ENCODE measurements at regions not wholly inside any gene's neighbourhood (a gene's known extent, or its start where the extent isn't known, plus 50 kb on each side); places are given as distances from the start of the nearest gene placed in this dataset.

- DNase-seq (ENCODE audit: low read depth in 2 of 2): no peak
These were observed 361.0 kb downstream of the SLCO4C1 start for GRCh38 chr5:101935086-101935485.

- no peak for DNase-seq (ENCODE audit: low read depth in 2 of 2)
These were observed 363.5 kb downstream of the SLCO4C1 start for GRCh38 chr5:101932599-101932998.

DNA sequence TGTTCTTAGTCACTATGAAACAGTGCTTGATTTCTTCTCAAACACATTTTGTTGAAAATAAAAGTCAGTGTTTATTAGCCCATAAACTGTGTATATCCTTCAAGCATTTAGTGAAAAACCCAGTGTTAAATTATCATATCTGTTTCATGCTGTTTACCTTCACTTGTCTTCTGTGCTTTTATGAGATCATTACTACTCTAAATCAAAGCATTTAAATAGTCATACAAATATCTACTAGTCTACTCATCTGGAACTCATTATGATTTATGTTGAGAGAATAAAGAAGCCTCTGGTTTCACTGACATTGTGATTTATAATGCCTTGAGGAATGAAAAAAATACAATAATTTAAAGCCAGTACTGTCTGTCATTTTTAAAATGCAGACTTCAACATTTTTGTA, 366.5 kb downstream of the SLCO4C1 start:
- DNase-seq (ENCODE audit: low read depth in 2 of 2): no peak

DNA sequence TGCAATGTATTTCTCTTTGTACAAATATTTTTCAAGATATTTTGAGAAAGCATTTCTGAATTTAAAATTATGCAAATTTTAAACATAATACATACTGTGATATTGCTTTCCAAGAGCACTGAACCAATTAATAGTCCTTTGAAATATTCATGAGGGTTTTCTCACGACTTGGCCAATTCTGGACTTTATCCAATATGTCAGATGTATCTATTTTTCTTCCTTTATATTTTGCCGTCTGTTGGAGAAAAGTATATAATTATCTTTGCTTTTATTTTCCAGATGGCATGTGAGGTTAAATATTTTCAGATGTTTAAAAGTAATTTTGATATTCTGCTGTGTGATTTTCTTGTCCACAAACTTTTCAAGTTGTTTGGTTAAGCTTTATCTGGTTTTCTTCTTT, 378.9 kb downstream of the SLCO4C1 start:
- DNase-seq (ENCODE audit: low read depth in 2 of 2): no peak

- DNase-seq (ENCODE audit: low read depth in 2 of 2): no peak
These were observed 380.5 kb downstream of the SLCO4C1 start for GRCh38 chr5:101915554-101915953.

DNA sequence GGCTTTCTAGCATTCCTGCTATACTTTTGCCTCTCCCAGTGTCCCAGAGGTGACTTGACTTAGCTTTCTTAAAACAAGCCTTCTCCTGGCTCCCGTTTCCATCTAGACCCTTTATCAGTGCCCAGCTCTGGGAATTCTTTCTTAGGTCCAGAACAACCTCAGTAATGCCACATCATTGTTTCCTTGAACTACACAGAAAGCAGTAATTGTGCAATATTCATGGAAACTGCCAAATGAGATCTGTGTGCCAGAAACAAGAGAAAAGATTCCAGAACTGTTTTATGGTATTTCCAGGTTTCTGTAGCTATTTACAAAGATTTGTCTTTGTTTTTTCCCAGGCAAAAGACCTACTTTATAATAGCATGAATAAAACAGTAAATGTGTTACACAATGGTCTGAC, 391.3 kb downstream of the SLCO4C1 start:
- no peak for DNase-seq (ENCODE audit: low read depth in 2 of 2)

DNA sequence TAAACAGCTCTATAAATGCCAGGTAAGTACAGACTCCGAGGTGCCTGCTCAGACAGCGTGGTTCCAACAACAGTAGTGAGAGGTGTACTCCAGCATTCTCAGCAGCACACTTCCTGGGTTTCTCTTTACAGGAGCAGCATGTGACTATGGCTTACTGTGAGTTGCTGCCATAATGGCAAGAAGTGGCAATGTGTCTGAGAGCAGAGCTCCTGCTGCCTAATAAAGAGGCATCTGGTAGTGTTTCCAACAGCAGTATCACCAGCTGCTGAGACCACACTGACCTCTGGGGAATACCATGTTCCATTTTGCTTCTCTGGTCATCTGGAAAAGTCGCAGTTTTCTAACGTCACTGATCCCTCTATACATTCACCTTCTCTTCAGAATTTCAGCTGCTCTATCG, 398.2 kb downstream of the SLCO4C1 start:
- no peak for DNase-seq (ENCODE audit: low read depth in 2 of 2)

GRCh38 chr5:101894985-101895384, 401.1 kb downstream of the SLCO4C1 start:
- no peak for DNase-seq (ENCODE audit: low read depth in 2 of 2)

- no peak for DNase-seq (ENCODE audit: low read depth in 2 of 2)
These were observed 417.9 kb downstream of the SLCO4C1 start for GRCh38 chr5:101878190-101878589.

DNA sequence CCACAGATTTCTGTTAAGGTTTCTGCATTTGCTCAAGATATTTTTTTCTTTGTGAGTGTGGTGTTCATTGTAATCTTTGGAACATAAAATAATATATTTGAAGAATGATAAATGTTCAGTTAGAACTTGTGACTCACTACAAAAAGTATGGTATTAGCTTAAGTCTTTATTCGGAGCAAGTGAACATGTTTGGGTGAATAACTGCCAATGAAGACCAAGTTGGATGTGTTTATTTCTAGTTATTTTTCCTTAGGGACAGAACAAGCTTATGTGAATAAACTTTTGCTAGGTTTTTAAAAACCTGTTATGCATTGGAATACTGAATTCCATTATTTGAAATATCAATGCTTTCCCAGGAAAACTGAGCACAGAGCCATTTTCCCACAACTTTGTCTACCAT, 418.6 kb downstream of the SLCO4C1 start:
- no peak for DNase-seq (ENCODE audit: low read depth in 2 of 2)

DNA sequence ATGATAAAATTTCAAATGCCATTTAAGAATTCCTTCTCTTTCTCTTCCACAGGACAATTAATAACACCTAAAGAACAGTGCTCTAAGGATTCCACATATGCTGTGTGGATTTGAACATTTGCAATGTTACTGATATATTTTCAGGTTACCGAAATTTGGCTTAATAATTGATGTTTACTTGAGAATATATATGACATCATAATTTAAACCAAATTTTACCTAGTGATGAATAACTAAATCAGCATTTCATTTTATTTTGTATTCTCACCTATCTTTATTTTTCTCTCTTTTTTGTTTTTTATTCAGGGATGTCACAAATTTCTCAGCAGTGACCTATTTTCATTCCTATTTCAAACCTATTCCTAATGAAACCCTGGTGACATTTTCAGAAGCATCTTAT, 429.6 kb downstream of the SLCO4C1 start:
- DNase-seq (ENCODE audit: low read depth in 2 of 2): no peak

GRCh38 chr5:101860563-101860962, 435.5 kb downstream of the SLCO4C1 start:
- no peak for DNase-seq (ENCODE audit: low read depth in 2 of 2)

GRCh38 chr5:101860145-101860544, 435.9 kb downstream of the SLCO4C1 start:
- no peak for DNase-seq (ENCODE audit: low read depth in 2 of 2)

DNA sequence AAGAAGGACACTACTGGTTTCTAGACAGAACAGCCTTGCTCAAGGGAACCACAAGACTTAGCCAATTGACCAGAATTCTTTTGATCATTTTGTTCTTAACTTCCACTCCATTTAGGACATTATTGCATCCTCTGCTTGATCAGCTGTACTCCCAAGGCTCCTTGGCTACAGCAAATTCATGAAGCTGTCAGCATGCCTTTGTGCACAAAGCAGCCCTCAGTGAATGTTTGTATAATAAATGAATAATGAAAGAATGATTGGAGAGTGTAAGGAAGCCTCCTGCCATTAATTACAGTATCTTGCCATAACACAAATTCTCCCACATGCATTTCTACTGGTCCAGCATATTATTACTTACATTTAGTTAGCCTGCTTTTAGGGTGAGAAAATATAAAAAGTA, 449.6 kb downstream of the SLCO4C1 start:
- no peak for DNase-seq (ENCODE audit: low read depth in 2 of 2)

- no peak for DNase-seq (ENCODE audit: low read depth in 2 of 2)
These were observed 453.0 kb downstream of the SLCO4C1 start for GRCh38 chr5:101843055-101843454.

DNA sequence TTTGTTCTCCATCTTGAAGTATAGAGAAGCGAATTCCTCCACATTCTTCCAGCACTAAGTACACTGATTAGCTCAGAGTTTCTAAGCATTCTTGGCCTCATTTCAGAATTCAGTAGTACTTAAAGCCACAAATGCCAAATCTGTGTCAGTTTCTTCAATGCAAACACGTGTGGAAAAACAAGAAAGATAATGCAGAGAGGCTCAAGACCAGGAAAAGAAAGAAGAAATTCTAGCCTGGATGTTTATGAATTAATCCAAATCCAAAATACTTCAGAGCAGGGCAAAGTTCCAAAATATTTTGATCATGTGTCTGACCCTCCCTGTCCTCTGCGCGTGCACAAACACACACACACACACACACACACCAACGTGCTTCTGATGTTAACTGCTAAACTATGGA, 457.6 kb downstream of the SLCO4C1 start:
- no peak for DNase-seq (ENCODE audit: low read depth in 2 of 2)

DNA sequence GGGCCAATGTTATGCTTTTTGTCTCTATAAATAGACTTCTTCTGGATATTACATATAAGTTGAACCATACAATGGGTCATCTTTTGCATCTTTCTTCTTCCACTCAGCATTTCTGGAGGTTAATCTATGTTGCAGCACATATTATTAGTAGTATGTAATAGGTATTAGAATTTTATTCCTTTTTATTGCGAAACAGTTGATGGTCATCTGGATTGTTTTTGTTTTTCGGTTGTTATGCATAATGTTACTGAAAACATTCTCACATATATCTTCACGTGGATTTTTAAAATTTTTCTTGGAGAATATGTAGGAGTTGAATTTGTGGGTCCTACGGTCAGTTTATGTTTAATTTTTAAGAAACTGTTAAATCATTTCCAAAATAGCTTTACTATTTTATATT, 466.8 kb downstream of the SLCO4C1 start:
- DNase-seq (ENCODE audit: low read depth in 2 of 2): no peak

DNA sequence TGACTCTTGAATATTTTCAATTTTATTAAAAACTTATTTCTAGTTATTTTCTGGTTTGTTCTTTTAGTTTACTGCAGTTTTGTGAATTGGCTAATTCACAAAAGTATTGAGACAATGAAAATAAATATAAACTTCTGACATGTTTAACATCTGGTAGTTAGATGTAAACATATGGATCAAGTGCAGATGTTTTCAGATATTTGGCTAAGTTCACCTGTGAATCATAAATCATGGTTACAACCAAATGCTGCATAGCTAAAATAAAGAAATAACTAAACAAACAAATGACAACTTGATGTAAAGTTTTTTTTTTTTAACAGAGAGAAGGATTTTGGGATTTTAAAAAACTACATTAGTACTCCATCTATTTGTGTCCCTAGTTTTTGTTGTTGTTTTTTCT, 484.6 kb downstream of the SLCO4C1 start:
- no peak for DNase-seq (ENCODE audit: low read depth in 2 of 2)

GRCh38 chr5:101806410-101806809, 489.7 kb downstream of the SLCO4C1 start:
- DNase-seq (ENCODE audit: low read depth in 2 of 2): no peak

DNA sequence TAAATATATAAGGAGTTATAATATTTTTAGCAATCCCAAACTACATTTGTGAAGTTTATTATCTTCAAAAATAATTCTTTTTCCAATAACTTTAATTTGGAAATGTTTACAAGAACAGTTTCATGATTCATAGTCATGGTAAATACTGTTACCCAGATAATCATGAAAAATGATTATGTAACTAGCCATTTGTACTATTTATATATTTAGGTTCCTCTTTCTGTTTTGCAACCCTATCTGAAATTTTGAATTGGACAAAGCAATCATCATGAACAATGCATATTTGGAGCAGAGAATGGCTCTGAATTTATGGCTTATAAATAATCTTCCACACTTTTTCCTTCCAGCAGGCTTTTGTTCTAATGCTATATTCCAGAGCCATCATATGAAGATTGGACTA, 499.7 kb downstream of the SLCO4C1 start:
- DNase-seq (ENCODE audit: low read depth in 2 of 2): no peak

DNA sequence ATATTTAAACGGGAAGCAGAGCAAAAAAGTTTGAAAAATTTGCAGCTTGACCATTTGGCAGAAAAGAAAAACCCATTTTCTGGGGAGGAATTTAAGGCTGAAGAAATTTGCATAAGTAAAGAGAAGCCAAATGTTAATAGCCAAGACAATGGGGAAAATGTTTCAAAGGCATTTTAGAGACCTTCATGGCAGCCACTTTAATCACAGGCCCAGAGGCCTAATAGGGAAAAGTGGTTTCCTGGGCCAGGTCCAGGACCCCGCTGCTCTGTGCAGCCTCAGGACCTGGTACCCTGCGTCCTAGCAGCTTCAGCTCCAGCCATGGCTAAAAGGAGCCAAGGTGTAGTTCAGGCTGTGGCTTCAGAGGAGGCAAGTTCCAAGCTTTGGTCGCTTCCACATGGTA, 507.3 kb downstream of the SLCO4C1 start:
- DNase-seq (ENCODE audit: low read depth in 2 of 2): no peak

DNA sequence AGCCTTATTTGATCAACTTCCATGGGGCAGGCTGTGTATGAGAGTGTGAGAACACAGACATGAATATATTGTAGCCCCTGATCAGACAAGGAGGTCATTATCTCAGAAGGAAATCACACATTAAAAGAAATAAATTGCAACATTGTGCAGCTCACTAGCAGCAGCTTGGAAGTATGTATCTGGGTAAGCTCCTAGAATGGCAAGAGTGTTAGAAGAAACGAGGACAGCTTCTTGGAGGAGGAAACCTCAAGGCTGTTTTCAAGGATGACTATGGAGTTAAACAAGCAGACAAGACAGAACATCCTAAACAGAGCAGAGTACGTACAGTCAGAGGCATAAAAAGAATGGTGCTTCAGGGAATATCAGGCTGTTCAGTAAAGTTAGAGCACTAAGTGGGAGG, 511.0 kb downstream of the SLCO4C1 start:
- DNase-seq (ENCODE audit: low read depth in 2 of 2): no peak

- no peak for DNase-seq (ENCODE audit: low read depth in 2 of 2)
These were observed 512.7 kb downstream of the SLCO4C1 start for GRCh38 chr5:101783241-101784013.

All from activated CD4-positive, alpha-beta T cell treated with anti-CD3 and anti-CD28 coated beads for 24 hours (primary cell).